Epithelial cell of proximal tubule (primary cell): ENCODE measurements at regions not wholly inside any gene's neighbourhood (a gene's known extent, or its start where the extent isn't known, plus 50 kb on each side); places are given as distances from the start of the nearest gene placed in this dataset.
A peak's percentile ranks its signal among the peaks of the same experiment; 100 is the strongest.

Experiments
- DNase-seq: peaks from one replicate; pipeline ENCODE4 v3.0.0-alpha.2; 2011; ENCODE audit warnings: low read depth
- H3K4me3 ChIP-seq: 2 replicates; pipeline ENCODE4 v1.5.1; 2011; ENCODE audit warnings: low read depth, mild to moderate bottlenecking, low read length
- TF ChIP-seq, protein P1 (sequence below): conservative IDR thresholded peaks from 2 replicates; pipeline ENCODE4 v1.5.1; 2012; ENCODE audit warnings: low read depth, mild to moderate bottlenecking, low read length

DNA sequence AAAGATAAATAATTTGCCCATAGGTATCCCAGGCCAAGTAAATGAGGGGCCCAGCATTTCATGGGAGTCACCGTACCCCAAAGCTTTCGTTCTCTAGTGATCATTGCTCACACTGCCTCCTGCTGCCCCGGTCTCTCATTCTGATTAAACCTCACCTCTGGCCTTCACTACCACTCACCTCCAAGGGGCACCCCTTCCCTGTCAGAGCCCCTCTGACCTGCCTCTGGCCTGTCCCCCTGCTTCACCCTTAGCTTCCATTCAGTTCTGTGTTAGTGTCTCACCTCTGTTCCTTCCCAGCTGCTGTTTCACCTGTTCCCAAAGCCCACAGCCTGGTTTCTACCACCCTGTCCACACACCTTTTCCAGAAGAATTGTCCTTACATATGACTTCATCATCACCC, 150.3 kb upstream of the E2F8 start:
- TF ChIP-seq, protein P1, sequence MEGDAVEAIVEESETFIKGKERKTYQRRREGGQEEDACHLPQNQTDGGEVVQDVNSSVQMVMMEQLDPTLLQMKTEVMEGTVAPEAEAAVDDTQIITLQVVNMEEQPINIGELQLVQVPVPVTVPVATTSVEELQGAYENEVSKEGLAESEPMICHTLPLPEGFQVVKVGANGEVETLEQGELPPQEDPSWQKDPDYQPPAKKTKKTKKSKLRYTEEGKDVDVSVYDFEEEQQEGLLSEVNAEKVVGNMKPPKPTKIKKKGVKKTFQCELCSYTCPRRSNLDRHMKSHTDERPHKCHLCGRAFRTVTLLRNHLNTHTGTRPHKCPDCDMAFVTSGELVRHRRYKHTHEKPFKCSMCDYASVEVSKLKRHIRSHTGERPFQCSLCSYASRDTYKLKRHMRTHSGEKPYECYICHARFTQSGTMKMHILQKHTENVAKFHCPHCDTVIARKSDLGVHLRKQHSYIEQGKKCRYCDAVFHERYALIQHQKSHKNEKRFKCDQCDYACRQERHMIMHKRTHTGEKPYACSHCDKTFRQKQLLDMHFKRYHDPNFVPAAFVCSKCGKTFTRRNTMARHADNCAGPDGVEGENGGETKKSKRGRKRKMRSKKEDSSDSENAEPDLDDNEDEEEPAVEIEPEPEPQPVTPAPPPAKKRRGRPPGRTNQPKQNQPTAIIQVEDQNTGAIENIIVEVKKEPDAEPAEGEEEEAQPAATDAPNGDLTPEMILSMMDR, result no peak
- no peak for DNase-seq
- H3K4me3 ChIP-seq, result no peak overlapping the region

DNA sequence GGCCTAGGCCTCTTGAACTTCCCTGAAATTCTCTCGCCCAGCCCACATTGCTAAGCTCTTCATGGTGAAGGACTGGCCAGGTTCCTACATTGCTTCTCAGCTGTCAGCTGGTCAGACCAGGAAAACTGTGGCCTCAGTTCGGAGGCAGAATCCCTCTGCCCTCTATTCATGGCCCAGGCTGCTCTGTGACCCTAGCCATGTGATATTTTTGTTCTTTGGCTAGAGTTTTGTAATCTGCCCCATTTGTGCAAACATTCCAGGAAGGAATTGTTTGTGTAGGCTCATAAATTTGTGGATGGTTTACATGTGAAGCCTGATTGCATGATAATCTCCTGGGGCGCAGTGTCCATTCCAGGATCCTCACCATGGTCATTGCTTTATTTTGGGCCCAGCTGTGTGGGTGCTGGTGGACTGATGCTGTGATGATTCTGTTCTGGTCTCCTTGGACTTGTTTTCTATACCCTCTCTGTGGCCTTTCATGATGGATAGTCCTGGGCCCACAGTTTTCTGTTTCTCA, 149.1 kb upstream of the E2F8 start:
- no peak overlapping the region for H3K4me3 ChIP-seq
- no peak for DNase-seq
- TF ChIP-seq, protein P1, result no peak

DNA sequence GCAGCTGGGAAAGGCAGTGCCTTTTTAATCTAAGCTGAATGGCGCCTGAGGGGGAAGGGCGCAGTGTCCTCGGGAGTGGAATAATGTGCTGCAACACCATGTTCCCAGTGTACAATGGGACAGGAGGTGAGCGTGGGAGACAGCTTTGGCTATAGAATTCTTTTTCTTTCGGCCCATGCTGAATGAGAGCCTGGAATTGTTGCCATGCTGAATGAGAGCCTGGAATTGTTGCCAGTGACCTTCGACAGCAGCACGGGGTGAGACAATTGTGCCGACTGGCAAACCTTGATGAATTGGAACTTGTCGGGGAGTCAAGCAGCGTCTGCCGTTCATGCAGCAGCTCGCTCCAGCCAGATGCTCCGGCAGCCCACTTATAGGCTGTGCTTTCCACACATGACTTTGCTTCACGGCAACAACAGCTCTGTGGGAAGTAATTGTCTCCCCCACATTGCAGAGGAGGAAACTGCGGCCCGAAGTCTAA, 141.4 kb upstream of the E2F8 start:
- TF ChIP-seq, protein P1, result no peak
- no peak overlapping the region for H3K4me3 ChIP-seq
- no peak for DNase-seq

DNA sequence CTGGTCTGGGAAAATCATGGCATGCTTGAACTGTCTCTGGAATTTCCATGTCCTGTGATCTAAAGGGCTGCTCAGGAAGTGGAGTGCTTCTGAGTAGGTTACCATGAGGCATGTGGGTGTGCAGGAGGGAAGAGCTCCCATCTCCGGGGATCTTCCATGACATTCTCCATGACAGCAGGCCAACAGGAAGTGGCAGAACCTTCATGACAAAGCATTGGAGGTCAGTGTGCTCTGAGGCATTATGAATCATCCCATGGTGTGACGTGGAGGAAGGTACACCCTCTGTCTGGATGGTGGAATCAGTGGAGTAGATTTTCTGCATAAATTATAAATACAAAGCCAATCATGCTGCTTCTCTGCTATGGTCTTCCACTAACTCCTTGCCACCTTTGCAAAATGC, 139.6 kb upstream of the E2F8 start:
- TF ChIP-seq, protein P1, result no peak
- DNase-seq, result peak; percentile 94
- H3K4me3 ChIP-seq, result no peak overlapping the region

DNA sequence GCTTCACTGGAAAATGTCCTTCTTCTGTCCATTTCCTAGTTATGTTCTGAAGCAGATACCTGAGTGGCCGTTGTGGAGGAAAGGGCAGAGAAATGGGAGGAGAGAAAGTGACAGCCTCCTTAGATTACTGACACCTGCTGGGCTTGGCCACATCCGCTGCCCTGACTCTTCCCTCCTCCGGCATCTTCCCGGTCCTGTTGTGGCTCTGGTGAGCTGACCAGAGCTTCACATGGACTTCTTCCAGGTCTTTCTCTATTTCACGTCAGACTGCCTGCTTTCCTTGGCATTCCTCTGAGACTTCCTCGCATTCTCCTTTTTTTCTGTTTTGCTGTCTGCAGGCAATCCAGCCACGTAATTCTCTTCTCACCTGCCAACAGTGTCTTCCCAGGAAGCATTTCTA, 138.7 kb upstream of the E2F8 start:
- DNase-seq, result no peak
- TF ChIP-seq, protein P1, result peak; percentile 5
- H3K4me3 ChIP-seq, result no peak overlapping the region

DNA sequence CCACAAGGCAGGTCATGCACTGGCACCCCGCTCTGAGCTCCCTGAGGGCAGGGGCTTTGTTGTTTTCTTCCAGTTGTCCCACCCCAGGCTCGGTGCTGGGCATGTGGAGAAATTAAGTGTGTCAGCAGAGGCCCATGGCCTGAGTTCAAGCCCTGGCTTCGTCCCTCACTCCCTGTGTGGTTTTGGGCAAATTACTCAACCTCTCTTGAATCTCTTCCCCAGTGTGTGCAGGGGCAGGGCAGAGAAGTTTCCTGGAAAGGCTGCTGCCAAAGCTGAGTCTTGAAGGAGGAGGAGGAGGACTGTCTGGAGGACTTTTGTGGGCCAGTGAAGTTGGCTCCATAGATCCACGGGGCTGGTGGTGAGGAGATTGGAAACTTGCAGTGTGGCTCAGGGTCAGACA, 138.1 kb upstream of the E2F8 start:
- H3K4me3 ChIP-seq, result no peak overlapping the region
- TF ChIP-seq, protein P1, result no peak

DNA sequence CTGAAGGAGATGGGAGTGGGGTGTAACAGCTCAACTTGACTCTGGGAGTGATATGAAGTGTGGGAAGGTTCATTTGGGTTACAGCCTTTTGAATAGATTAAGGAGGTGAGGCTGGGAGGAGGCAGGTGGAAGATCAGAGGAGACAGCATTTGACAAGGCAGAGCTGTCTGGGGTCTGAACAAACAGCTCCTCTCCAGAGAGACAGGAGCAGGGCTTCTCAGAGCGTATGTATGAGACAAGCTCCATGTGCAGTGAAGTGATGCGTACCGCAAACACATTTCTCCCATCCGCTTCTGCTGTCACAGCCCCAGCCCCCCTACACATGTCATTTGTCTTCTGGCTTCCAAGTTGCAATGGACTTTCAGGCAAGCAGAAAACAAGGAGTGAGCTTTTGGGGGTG, 137.1 kb upstream of the E2F8 start:
- no peak for DNase-seq
- TF ChIP-seq, protein P1, result no peak

More for the DNA sequence above, 138.1 kb upstream of the E2F8 start:
- DNase-seq, result no peak

More for the DNA sequence above, 137.1 kb upstream of the E2F8 start:
- no peak overlapping the region for H3K4me3 ChIP-seq
